DMS 273 (cell line): ENCODE measurements at regions not wholly inside any gene's neighbourhood (a gene's known extent, or its start where the extent isn't known, plus 50 kb on each side); places are given as distances from the start of the nearest gene placed in this dataset.

Source experiments
- DNase-seq: peaks from one replicate; lab custom pipeline; 2025; ENCODE audit not compliant: unreplicated experiment; lab: John Stamatoyannopoulos, UW

DNA sequence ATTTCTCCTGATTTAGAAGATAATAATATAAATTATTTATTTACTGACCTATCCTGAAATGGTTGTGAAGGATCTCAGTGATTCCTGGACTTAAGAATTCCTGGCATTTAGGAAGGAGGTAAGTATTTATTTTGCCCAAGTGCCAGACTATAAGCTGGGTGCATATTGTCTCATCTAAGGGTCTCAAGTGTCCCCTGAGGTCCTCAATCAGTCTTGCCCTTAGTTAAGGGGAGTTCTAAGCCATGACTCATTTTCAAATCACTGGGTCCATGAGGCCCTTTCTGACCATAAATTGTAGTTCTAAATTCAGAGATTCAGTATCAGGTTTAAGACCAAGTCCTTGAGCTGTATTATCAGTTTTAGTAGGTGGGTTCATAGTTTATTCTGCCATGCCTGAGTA lies 251.6 kb upstream of the MEOX2 start:
- DNase-seq = no peak

DNA sequence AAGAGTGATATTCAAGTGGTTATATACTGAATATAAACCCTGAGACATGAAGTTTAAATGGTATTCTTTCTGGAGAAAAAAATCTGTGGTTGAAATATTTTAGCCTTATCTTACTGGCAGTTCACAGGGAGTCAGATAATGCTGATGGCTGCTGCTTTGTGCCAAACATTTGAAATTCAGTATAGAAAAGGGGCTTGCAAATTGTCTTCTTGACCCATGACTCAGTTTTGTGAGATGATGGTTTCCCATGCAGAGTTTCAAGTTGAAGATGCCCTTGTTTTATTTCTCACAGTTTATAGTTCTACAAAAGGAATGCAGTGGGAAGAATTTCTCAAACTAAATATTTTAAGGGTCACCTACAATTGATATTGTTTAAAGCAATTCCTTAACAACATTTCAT lies 251.1 kb upstream of the MEOX2 start:
- no peak for DNase-seq

DNA sequence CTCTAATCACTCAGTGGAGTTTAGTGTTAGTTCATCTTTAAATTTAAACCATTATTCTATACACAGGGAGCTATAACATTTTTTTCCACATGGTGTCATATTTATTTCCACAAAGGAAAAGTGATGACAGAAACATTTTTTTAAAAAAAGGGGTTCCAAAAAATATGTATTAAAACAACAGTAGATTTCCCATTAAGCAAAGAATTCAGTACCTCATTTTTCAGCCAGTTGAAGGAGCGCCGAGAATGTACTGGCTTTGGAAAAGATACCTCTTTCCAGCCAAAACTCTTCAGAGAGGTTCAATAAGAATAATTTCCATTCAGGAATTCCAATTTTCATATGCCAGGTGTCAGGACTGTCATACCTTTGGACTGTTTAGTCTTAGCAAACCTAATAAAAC lies 250.5 kb upstream of the MEOX2 start:
- DNase-seq = no peak

DNA sequence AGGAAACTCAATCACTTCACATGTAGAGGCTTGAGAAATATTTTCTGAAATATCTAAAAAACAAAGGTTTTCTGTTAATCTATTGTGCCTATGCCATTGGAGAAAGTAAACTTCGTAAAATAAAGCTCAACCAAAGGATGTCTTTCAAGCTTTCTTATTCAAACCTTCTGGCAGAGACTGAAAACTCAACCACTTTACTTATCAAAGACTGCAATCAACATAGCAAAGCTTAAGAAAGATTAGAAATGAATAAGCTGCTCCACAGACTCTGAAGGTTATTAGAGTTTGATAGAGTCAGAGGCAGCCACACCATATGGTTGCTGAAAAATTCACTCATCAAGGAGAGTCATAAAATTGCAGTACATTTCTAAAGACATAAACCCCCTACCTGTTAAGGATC lies 245.8 kb upstream of the MEOX2 start:
- DNase-seq = peak; percentile 10

DNA sequence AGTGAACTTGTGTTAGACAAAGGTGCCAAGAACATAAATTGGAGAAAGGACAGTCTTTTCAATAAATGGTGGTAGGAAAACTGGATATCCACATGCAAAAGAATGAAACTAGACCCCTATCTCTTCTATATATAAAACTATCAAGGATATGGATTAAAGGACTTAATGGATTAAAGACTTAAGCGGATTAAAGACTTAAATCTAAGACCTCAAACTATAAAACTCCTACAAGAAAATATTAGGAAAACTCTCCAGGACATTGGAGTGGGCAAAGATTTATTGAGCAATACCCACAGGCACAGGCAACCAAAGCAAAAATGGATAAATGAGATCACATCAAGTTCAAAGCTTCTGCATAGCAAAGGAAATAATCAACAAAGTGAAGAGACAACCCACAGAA lies 242.9 kb upstream of the MEOX2 start:
- DNase-seq = no peak

DNA sequence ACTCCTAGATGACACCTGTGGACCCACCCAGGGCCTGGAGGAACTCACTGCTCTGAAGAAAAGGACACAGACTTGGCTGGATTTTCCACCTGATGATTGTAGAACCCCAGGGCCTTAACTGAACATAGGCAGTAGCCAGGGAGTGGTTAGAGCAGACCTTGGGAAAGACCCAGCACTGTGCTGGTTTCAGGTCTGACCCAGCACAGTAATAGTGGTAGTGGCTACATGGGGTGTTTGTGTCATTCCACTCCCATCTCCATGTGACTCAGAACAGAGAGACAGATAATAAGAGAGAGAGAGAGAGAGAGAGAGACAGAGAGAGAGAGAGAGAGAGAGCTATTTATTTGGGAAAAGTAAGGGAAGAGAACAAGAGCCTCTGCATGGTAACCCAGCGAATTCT lies 239.1 kb upstream of the MEOX2 start:
- no peak for DNase-seq

DNA sequence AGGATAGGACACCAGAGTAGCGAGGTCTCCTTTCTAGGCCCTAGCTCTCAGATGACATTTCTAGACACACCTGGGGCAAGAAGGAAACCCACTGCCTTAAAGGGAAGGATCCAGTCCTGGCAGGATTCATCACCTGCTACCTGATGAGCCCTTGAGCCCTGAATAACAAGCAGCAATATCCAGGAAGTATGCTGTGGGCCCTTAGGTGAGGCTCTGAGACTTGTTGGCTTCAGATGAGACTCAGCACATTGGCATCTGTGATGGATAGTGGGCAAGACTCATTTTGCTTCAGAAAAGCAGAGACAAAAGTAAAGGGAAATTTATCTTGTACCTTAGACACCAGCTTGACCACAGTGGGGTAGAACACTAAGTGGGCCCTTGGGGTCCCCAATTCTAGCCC lies 238.4 kb upstream of the MEOX2 start:
- DNase-seq = no peak

DNA sequence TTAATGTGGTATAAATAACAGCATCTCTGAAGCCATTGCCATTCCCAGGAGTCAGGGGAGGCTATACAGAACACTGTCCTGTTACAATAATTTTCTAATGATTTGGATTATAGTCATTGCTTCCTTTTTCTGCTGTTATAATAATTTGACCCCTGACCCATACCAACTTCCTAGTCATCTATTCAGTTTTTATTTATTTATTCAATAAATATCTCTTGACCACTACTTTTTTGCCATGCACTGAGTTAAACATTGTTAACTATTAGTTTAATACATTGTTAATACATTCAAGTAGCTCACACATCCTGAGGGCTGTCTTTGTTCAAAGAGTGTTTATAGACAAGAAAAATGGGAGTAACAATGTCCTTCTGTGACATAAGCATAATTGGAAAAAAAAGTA lies 235.5 kb upstream of the MEOX2 start:
- no peak for DNase-seq

DNA sequence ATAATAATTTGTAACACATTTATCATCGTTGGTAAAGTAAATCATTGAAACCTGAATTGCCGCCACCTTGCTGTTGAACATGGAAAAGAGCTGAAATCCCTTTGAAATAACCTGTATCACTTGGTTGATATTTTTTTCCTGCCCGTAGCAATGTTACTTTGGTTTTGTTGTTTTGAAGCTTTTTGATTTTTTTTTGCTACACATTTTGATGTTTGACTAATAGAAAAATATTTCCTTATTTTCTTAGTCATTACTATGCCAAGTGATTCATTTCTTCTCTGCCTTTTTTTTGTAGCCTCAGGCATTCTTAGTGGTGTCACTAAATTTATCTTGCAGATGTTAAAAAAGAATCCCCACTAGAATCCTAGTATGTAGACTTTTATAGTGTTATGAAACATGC lies 235.1 kb upstream of the MEOX2 start:
- DNase-seq = no peak

DNA sequence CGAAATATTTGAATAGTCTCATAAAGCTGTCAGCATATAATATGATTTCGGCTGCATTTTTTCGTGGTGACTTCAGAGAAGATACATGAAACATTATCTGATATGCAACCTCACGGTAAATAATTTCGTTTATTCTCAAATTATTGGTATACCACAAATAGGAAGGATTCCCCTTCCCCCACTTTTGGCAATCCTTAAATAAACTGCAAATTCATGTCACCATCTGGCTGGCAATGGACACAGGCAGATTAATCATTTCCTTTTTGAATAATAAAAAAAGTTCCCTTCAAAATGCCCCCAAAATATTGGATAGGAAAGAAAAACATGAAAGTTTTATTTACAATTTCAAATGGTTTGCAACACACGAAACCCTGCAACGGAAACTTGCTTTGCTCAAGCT lies 234.5 kb upstream of the MEOX2 start:
- DNase-seq = no peak

DNA sequence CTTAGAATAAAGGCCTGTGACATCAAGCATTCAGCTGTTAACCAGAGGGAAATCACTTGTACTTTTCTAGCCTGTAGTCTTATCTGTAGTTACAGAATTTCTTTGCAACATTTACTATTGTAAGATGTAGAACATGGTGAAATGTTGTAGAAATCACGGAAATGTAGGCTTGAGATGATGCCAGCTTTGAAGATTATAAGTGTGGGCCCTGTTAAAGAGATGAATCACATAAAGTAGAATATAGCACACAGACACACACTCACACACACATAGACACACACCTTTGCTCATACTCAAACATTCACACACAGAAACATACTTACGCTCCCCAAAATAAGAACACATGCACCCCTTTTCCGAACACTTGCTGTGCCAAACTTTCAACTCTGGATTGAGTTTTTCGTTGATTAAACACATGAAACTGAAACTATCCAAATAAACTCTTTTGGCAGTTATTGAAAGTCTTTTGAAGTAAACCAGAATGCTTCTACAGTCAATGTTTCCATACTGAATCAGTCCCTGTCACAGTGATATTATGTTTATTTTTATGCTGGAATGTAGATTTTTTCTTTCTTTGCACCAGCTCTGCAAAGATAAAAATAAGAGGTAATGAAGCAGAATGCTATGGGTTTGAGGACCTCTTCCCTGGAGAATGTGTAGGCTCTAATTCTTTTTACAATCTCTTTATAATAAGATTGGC lies 230.3 kb upstream of the MEOX2 start:
- DNase-seq = no peak

DNA sequence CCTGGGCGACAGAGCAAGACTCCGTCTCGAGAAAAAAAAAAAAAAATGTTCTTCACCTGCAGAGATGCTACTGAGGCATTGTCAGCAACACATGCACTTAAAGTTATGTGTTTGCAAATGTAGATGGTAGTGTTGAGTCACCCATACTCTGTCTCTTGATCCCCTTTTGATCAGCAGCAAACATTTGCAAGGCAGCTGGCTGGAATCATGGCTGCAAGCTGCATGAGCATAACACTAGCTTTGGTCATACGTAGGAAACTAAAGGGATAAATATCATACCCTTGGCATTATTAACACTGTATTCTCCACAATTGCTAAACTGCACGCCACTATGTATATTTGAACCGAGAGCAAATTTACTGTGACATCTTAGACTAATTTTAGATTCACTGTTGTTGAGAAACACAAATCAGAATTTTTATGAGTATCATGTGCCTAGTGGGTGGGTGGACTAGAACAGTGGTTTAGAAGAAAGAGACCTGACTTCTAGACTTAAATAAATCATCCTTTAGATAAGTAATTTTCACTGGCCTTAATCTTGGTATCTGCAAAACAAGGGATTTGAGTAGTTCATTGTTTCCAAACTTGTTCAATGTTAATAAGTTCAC lies 229.3 kb upstream of the MEOX2 start:
- DNase-seq = no peak

DNA sequence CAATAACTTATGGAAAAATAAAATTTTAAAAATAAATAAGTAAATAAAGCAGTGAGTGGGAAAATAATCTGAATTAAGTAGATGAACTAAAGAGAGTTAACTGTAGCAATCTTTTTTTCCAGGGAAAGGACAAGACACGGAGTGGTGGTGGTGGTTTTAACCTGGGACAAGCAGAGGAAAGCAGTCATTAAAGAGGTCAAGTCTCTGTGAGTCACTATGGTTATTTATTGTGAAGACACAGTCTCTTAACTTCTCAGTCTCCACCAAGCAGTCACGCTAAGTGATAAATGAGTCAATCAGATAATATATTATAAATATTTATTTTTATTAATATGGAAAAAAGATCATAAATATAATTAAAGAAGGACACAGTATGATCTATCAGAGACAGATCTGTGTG lies 228.1 kb upstream of the MEOX2 start:
- no peak for DNase-seq

DNA sequence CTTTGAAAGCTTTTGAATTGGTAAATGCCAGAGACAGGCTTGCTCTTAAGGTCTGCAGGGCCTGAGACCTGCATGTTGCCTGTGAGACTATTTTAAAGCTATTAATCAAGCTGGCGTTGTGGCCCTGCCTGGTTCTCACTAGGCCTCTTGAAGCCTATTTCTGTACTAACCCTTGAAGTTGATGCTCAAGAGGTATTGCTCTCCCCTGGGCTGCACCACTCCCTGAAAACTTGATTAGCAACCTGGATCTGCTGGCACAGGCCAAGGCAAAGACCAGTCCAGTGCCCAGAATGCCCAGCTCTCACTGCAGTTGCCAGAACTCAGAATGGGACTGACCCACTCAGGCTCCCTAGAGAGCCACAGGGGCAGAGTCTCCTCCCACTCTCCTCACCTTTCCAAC lies 220.0 kb upstream of the MEOX2 start:
- no peak for DNase-seq

DNA sequence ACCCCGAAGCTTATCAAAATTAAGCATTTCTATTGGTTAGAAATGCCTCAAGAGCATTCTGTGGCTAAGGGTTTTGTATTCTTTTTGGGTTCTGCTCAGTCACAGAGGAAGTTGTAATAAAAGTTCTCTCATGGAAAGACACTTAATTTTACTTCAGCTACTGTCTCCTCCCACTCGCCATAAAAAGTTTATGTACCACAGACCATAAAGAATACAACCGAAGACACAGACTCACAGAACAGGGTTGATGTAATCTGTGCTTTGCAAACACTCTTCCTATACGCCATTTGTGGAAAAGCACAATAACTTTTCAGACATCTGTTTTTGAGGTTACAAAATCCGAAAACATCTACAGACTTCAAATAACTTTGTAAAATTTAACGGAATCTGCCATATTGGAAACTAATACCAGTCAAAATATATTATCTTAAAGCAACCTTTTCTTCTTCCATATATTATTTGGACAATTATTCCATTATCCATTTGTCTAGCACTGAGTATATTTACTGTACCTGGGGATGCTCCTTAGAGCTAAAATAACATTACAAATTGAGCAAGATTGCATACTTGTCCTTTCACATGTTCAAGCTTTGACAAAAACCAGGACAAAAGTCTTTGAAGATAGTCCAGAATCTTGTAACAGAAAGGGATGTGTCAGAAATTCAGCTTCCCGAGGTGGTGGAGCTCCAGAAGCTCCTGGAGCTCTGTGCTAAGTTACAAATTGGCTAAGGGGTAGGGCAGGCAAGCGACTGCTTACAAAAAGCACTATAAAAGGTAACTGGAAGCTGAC lies 219.0 kb upstream of the MEOX2 start:
- no peak for DNase-seq

DNA sequence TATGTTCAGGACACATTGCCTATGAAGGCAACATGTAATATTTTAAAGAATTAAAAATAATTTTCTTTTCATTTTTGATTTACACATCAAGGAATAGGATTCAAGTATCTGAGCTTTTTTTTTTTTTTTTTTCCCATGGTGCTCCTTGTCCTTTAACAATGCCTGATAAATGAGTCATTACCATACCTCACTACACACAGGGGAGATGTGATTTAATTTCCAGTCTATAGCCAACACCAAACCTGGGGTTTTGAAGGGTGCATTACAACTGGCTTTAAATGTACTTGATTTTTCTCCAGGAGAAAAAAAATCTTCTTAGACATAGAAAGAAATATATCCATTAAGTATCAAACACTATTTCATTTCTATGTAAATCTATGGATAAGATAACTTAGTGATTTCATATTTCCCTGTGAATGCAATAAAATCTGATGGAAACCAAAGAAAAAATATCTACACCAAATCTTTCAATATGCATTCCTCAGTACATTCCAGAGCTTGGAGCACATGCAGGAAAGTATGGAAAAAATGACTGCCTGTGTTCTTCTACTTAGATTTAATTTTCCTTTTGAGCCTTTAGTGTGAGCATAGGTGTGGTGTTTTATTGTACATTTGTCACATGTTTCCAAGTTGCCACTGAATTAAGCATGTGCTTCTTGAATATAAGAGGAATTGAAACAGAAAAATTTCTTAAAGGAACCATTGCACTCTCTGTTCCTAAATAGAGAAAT lies 204.8 kb upstream of the MEOX2 start:
- DNase-seq = no peak

DNA sequence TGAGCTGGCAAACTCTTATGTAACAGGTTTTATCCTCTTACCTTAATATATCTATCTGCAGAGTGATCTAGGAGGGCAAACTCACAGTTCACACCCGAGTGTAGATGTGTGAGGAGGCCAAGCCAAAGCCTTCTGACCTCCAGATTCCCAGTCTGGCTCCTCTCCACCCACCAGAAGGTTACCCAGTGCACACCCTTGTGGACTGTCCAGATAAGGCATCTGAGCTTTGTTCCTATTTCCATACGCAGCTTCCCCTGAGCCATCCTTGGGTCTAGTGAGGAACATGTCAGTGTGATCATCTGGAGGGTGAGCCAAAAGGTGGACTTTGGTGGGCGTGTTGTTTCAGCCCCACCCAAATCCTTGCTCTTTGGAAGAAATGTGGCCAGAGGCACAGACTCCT lies 203.0 kb upstream of the MEOX2 start:
- DNase-seq = peak; percentile 65

DNA sequence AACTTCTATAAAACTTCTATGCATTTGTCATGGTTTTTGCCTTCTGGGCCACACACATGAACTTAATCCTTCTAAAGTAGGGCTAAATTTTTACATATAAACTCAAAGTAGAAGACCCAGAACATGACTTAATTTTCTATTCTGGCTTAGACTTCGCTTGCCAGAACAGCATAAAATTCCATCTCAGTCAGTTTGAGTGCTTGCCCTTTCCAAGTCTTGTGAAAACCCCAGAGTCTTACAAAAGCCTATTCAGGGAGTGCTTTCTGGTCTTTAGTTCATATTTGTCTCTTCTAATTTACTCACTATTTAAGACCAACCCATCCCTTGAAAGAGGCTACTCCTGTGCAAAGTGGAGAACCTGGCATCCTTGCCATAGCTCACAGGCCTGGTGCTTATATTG lies 201.6 kb upstream of the MEOX2 start:
- no peak for DNase-seq

DNA sequence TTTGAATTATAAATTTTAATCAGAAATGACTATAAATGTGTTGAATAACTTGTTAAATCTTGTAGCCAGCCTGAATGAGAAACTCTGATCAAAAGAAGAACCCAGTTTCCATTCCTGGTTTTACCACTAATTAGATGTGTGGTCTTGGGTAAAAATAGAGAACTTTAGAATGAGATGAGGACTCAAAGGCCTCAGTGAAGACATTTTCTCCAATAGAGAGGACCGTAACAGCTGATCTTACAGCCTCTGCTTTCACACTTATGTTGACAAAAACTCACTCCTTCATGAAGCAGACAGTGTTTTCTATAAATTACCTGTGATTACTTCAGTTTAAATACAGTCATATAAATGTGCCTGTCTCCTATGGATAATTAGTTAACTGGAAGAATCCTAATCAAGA lies 200.1 kb upstream of the MEOX2 start:
- no peak for DNase-seq

DNA sequence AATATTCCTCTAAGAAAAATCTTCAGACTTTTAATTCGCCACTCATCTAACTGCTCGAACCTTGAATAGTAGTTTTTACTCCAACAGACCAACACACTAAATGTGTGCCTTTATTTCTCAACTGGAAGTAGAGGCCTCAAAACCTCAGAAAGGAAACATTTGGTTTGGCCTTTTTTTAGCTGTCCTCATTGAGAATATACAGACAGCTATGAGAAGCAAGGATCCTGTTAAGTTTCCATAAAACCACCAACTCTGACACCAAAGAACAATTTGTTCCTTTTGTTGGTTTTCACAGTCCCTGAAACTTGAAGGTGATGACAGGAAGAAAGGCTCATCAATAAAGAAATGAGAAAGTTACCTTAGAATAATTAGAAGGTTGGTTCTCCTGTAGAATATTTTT lies 199.2 kb upstream of the MEOX2 start:
- DNase-seq = no peak

DNA sequence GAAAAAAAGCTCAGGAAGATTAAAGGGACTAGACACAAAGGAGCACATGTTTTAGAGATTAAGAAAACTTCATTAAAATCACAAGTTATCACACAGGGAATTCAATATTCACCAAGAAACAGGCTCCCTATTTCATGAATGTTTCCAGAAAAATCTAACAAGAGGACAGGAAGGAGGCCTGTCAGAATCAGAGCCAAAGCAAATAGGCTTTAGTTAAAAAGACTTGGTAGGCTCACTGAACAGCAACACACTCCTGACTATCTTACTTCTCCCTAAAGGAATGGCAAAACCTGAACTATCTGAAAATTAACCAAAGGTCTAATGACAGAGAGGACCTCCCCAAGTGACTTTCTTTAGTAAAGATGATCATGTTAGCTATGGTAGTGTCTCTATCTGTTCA lies 188.3 kb upstream of the MEOX2 start:
- DNase-seq = no peak

DNA sequence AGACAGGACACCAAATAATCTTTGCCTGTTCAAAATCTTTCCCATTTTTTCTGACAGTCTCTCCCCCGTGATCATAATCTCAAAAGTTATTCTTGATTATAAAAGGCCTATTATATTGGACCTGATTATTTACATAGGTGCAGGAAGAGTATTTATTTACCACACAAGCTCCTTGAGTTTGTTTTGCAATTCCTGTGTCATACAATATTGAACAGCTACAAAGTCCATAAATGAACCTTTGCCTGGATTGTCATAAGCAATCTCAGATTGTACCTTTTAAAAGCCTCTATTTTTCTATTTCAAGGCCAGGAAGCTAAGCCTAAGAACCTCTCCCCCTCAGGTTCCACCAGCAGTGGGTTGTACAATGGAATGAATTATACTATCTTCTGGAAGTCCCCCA lies 183.9 kb upstream of the MEOX2 start:
- DNase-seq = no peak
